ENCODE measurements at regions not wholly inside any gene's neighbourhood (a gene's known extent, or its start where the extent isn't known, plus 50 kb on each side); places are given as distances from the start of the nearest gene placed in this dataset.
"Not testable (repeated sequence)": the region's sequence is repeated elsewhere in the genome, so short reads cannot be mapped to it uniquely, and the experiment has no call there.

GRCh38 chr5:56759521-56760216 is 55.7 kb upstream of the MAP3K1 start:
- Histone ChIP-seq H3K36me3 (no peaks in the 10 kb centered on the region), H3K27ac (no peak overlapping the region), H3K4me3 (no peak overlapping the region), H3K4me1 (peaks cover 0 to 12% (median 11%) of the 10 kb centered on the region in 4 donors), H3K27me3 (no peaks in the 10 kb centered on the region), H3K9me3 (no peaks in the 10 kb centered on the region)
- DNase-seq: no peak
- ATAC-seq (ENCODE audit: low FRiP score in 2 of 2): no peak
- 57 to 64% methylated on average over 4 of the region's 4 CpGs for WGBS, 2 donors
- no peak for TF ChIP-seq POLR2AphosphoS5 (IDR thresholded peaks at IDR 0.05)
- TF ChIP-seq POLR2A (IDR thresholded peaks at IDR 0.05): no peak
- no peak for TF ChIP-seq CTCF (IDR thresholded peaks at IDR 0.05)
- TF ChIP-seq EP300 (IDR thresholded peaks at IDR 0.05): no peak

- TF ChIP-seq POLR2A (IDR thresholded peaks at IDR 0.05) (no peak), POLR2AphosphoS5 (IDR thresholded peaks at IDR 0.05) (no peak), CTCF (IDR thresholded peaks at IDR 0.05) (no peak), EP300 (IDR thresholded peaks at IDR 0.05) (no peak)
Measured at GRCh38 chr5:56757077-56757476, 58.3 kb upstream of the MAP3K1 start.

GRCh38 chr5:56755036-56755555 is 60.3 kb upstream of the MAP3K1 start:
- Histone ChIP-seq H3K9me3 (no peaks in the 10 kb centered on the region), H3K27me3 (no peaks in the 10 kb centered on the region), H3K27ac (no peak overlapping the region), H3K4me3 (no peak overlapping the region), H3K36me3 (no peaks in the 10 kb centered on the region), H3K4me1 (no peaks in the 10 kb centered on the region)
- TF ChIP-seq EP300 (IDR thresholded peaks at IDR 0.05): no peak
- TF ChIP-seq POLR2AphosphoS5 (IDR thresholded peaks at IDR 0.05): no peak
- no peak for TF ChIP-seq CTCF (IDR thresholded peaks at IDR 0.05)
- no peak for TF ChIP-seq POLR2A (IDR thresholded peaks at IDR 0.05)
- ATAC-seq (ENCODE audit: low FRiP score in 2 of 2) (no peak), DNase-seq (no peak)
- 94 to 95% methylated on average over 3 of the region's 3 CpGs for WGBS, 2 donors

More at GRCh38 chr5:56757077-56757476, 58.3 kb upstream of the MAP3K1 start:
- DNase-seq (peak in 1 of 2 donors; percentile 27), ATAC-seq (ENCODE audit: low FRiP score in 2 of 2) (no peak)
- Histone ChIP-seq H3K27me3 (no peaks in the 10 kb centered on the region), H3K36me3 (no peaks in the 10 kb centered on the region), H3K4me1 (peaks cover 0 to 3% (median 0%) of the 10 kb centered on the region in 4 donors), H3K4me3 (no peak overlapping the region), H3K9me3 (no peaks in the 10 kb centered on the region), H3K27ac (no peak overlapping the region)
- 73 to 77% methylated on average over 5 of the region's 5 CpGs for WGBS, 2 donors

GRCh38 chr5:56753588-56753987 is 61.8 kb upstream of the MAP3K1 start:
- ATAC-seq (ENCODE audit: low FRiP score in 2 of 2); H3K36me3 ChIP-seq; H3K27me3 ChIP-seq; H3K4me1 ChIP-seq; DNase-seq; H3K9me3 ChIP-seq; H3K4me3 ChIP-seq; H3K27ac ChIP-seq: not testable (repeated sequence)
- 96 to 97% methylated on average over 5 of the region's 5 CpGs for WGBS, 2 donors

- Histone ChIP-seq H3K27ac (no peak overlapping the region), H3K9me3 (no peaks in the 10 kb centered on the region), H3K27me3 (no peaks in the 10 kb centered on the region), H3K4me1 (no peaks in the 10 kb centered on the region), H3K36me3 (no peaks in the 10 kb centered on the region), H3K4me3 (no peak overlapping the region)
- ATAC-seq (ENCODE audit: low FRiP score in 2 of 2) (no peak), DNase-seq (no peak)
- TF ChIP-seq CTCF (IDR thresholded peaks at IDR 0.05): no peak
- no peak for TF ChIP-seq POLR2AphosphoS5 (IDR thresholded peaks at IDR 0.05)
- TF ChIP-seq POLR2A (IDR thresholded peaks at IDR 0.05): no peak
- no peak for TF ChIP-seq EP300 (IDR thresholded peaks at IDR 0.05)
- 64 to 65% methylated on average over 2 of the region's 2 CpGs for WGBS, 2 donors
Measured at GRCh38 chr5:56751572-56752313, 63.6 kb upstream of the MAP3K1 start.

Measured in upper lobe of left lung (tissue), 6 donors.